OCI-LY1 (cell line): ENCODE measurements at regions not wholly inside any gene's neighbourhood (a gene's known extent, or its start where the extent isn't known, plus 50 kb on each side); places are given as distances from the start of the nearest gene placed in this dataset.

Source experiments
- EZH2 ChIP-seq: fragments of 200-600 bp; sonication (generic), shearing (Covaris generic); IDR thresholded peaks from 2 replicates; pipeline ENCODE4 v1.8.0; 2017; ENCODE audit warnings: borderline replicate concordance, mixed run types, mild to moderate bottlenecking, antibody characterized with exemption, low read length, moderate library complexity, mixed read lengths
- TF ChIP-seq, protein P1 (sequence below): fragments of 200-600 bp; sonication (generic), shearing (Covaris generic); IDR thresholded peaks from 2 replicates; pipeline ENCODE4 v1.5.1; 2017; ENCODE audit warnings: mild to moderate bottlenecking, antibody characterized with exemption, low read length, moderate library complexity, mixed read lengths

DNA sequence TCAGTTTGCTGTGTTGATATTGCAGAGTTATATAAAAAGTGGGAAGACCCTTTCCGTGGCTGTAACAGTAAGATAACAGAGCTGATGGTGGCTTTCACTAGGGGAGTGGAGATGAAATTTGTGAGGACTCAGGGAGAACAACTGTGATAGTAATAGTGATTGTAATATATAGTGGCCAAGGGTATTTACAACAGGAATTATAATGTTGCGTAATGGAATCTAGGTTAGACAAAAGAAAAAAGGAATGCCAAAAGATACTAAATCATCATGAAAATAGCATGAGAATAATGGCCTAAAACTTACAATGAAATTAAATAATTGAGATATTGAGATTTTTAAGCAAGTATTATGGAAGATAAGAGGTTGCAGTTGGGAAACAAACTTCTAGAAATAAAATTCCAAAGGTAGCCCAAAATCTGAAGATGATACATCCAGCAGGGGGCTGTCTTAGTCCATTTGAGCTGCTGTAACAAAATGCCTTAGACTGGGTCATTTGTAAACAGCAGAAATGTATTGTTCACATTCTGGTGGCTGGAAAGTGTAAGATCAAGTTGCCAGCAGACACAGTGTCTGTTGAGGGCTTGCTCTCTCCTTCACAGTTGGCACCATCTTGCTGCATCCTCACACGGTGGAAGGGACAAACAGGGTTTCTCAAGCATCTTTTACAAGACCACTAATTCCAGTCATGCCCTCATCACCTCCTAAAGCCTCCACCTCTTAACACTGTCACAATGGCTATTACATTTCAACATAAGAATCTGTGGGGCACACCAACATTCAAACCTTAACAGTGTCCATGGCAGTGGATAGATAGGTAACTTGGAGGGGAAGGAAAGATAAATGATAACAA, 711.2 kb downstream of the MRPL39 start:
- TF ChIP-seq, protein P1, sequence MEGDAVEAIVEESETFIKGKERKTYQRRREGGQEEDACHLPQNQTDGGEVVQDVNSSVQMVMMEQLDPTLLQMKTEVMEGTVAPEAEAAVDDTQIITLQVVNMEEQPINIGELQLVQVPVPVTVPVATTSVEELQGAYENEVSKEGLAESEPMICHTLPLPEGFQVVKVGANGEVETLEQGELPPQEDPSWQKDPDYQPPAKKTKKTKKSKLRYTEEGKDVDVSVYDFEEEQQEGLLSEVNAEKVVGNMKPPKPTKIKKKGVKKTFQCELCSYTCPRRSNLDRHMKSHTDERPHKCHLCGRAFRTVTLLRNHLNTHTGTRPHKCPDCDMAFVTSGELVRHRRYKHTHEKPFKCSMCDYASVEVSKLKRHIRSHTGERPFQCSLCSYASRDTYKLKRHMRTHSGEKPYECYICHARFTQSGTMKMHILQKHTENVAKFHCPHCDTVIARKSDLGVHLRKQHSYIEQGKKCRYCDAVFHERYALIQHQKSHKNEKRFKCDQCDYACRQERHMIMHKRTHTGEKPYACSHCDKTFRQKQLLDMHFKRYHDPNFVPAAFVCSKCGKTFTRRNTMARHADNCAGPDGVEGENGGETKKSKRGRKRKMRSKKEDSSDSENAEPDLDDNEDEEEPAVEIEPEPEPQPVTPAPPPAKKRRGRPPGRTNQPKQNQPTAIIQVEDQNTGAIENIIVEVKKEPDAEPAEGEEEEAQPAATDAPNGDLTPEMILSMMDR, result peak; percentile 43; the same call in 1 of the 2 replicates
- no peak for TF ChIP-seq EZH2
